ENCODE measurements at regions not wholly inside any gene's neighbourhood (a gene's known extent, or its start where the extent isn't known, plus 50 kb on each side); places are given as distances from the start of the nearest gene placed in this dataset.

DNA sequence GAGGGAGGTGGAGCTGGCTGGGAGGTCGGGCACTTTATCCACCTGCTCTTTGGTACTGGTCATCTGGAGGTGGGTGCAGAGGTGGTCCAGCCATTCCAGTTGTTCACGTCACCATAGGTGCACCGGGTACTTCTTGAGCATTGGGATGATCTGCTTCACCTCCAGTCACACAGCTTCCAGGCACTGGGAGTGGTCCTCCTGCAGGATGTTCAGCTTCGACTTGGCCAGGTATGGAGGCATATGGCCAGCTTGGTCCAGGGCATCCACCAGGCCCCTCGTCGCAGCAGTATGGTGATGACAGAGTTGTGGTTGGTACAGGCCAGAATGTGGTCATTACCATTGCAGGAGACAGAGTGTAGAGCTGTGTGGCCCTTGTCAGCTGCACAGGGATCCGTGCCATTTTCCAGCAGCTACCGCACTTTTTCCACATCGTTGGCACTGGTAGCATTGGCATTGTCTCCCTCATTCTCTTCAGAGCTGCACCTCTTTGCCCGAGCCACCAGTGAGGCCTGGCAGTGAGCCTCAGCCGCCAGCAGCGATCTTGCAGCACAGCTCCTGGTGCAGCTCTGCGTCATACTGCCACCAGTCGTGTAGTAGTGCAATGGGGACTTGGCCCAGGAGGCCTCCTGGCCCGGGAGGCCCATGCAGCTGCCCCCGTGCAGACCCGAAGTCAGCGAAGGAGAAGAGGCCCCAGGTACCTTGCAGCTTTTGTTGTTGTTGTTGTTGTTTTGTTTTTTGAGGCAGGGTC lies 150.9 kb downstream of the ZNF22 start:
- H3K4me3 ChIP-seq (ENCODE audit: low read depth, low read length): no peak overlapping the region
- DNase-seq (ENCODE audit: low read depth): no peak
- no peaks in the 10 kb centered on the region for H3K36me3 ChIP-seq (ENCODE audit: control insufficient read depth, insufficient read depth, low read length)
- no peaks in the 10 kb centered on the region for H3K27me3 ChIP-seq (ENCODE audit: control insufficient read depth, insufficient read depth, low read length)
- TF ChIP-seq, protein P1, sequence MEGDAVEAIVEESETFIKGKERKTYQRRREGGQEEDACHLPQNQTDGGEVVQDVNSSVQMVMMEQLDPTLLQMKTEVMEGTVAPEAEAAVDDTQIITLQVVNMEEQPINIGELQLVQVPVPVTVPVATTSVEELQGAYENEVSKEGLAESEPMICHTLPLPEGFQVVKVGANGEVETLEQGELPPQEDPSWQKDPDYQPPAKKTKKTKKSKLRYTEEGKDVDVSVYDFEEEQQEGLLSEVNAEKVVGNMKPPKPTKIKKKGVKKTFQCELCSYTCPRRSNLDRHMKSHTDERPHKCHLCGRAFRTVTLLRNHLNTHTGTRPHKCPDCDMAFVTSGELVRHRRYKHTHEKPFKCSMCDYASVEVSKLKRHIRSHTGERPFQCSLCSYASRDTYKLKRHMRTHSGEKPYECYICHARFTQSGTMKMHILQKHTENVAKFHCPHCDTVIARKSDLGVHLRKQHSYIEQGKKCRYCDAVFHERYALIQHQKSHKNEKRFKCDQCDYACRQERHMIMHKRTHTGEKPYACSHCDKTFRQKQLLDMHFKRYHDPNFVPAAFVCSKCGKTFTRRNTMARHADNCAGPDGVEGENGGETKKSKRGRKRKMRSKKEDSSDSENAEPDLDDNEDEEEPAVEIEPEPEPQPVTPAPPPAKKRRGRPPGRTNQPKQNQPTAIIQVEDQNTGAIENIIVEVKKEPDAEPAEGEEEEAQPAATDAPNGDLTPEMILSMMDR (IDR thresholded peaks at IDR 0.05; ENCODE audit: insufficient read depth, low read length, poor library complexity, severe bottlenecking): no peak

DNA sequence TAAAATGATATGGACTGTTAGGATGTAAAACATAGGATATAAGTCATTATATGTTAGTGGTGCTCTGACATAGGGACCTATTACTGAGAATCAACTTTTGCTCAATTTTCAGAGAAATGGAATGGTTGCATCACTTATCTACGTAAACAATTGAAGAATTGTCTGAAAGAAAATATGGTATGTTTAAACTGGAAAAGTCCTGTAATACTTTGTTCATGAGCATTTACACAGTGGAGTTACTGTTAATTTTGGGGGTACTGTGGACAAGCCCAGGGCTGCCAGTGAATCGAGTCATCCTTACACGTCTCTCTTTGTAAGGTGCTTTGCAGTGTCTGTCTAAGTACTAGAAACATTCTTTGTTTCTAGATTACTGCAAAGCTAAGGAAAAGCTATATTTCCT lies 152.0 kb downstream of the ZNF22 start:
- no peak for DNase-seq (ENCODE audit: low read depth)
- TF ChIP-seq, protein P1 (IDR thresholded peaks at IDR 0.05; ENCODE audit: insufficient read depth, low read length, poor library complexity, severe bottlenecking): no peak
- H3K27me3 ChIP-seq (ENCODE audit: control insufficient read depth, insufficient read depth, low read length): no peaks in the 10 kb centered on the region

DNA sequence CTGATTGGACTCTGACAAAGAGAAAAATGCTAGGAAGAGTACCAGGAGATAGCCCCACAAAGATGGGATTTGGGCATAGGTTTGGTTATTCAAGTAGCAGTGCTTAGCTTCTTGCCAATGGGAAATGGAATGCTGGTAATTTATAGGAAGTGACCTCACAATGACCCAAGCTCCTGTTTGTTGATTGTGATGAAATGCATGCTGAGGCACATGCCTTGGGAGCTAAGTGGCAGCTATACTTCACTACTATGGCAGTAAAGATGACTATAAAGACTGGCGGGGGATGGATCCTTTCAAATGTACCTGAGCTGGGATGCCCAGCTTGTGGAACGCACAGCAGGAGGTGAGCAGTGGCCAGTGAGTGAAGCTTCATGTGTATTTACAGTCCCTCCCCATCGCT lies 153.8 kb downstream of the ZNF22 start:
- Histone ChIP-seq H3K4me3 (ENCODE audit: low read depth, low read length) (no peak overlapping the region), H3K36me3 (ENCODE audit: control insufficient read depth, insufficient read depth, low read length) (no peaks in the 10 kb centered on the region), H3K27me3 (ENCODE audit: control insufficient read depth, insufficient read depth, low read length) (no peaks in the 10 kb centered on the region)
- no peak for DNase-seq (ENCODE audit: low read depth)
- TF ChIP-seq, protein P1 (IDR thresholded peaks at IDR 0.05; ENCODE audit: insufficient read depth, low read length, poor library complexity, severe bottlenecking): no peak

More for the DNA sequence above, 152.0 kb downstream of the ZNF22 start:
- H3K36me3 ChIP-seq (ENCODE audit: control insufficient read depth, insufficient read depth, low read length): no peaks in the 10 kb centered on the region
- no peak overlapping the region for H3K4me3 ChIP-seq (ENCODE audit: low read depth, low read length)

DNA sequence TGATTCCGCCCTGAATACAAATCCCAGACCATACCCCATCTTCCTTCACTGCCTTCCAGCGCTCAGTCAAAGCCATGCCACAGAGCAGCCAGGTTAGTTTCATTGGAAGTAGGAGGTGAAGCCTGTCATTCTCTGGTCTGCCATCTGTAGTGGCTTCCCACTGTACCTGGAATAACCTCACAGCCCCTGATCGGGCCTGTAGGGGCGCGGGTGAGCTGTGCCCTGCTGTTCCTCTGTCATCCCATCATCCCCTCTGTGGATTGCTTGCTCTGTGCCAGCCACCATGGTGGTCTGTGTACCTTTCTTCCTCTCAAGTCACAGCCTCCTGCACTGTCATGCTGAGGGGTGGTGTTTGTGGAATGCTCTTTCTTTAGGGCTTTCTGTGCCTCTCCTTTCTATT lies 155.1 kb downstream of the ZNF22 start:
- DNase-seq (ENCODE audit: low read depth): no peak
- H3K4me3 ChIP-seq (ENCODE audit: low read depth, low read length): no peak overlapping the region
- TF ChIP-seq, protein P1 (IDR thresholded peaks at IDR 0.05; ENCODE audit: insufficient read depth, low read length, poor library complexity, severe bottlenecking): no peak
- H3K36me3 ChIP-seq (ENCODE audit: control insufficient read depth, insufficient read depth, low read length): no peaks in the 10 kb centered on the region
- H3K27me3 ChIP-seq (ENCODE audit: control insufficient read depth, insufficient read depth, low read length): no peaks in the 10 kb centered on the region

DNA sequence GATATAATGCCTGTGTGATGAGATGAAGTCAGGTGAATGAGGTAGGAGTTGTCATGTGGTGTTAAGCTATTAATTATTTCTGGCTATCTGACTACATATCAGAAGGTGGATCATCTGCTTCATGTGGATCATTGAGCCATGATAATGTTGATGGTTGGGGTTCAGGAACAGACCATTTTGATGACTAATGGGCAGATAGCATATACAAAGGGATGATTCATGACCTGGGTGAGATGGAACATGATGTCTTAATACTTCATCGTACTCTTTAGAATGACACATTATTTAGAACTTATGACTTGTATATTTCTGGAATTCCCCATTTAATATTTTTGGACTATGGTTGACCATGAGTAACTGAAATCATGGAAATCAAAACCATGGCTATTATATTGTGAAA lies 155.1 kb downstream of the OR13A1 start:
- TF ChIP-seq, protein P1 (IDR thresholded peaks at IDR 0.05; ENCODE audit: insufficient read depth, low read length, poor library complexity, severe bottlenecking): no peak
- Histone ChIP-seq H3K4me3 (ENCODE audit: low read depth, low read length) (no peak overlapping the region), H3K27me3 (ENCODE audit: control insufficient read depth, insufficient read depth, low read length) (no peaks in the 10 kb centered on the region), H3K36me3 (ENCODE audit: control insufficient read depth, insufficient read depth, low read length) (no peaks in the 10 kb centered on the region)
- peak; percentile 29 for DNase-seq (ENCODE audit: low read depth)
